ENCODE measurements at regions not wholly inside any gene's neighbourhood (a gene's known extent, or its start where the extent isn't known, plus 50 kb on each side); places are given as distances from the start of the nearest gene placed in this dataset.

DNA sequence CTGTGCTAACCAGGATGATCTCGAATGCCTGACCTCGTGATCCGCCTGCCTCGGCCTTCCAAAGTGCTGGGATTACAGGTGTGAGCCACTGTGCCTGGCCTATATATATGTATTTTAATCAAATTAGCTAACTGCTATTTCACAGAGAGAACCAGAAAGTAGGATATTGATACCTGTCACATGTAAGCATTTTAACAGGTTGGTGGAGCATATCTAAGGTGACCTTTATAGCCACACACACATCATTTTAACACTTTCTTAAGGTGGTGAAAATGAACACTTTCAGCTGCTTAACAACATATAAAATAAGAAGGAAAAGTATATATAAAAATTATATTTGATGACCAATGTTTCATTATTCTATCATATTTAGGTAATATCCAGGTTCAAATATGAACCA is 57.0 kb upstream of the ATF7IP start:
- no peak overlapping the region for H3K27ac ChIP-seq
- ChIA-PET POLR2A (ENCODE audit: low non-redundant PET) (no interaction called here), CTCF (no interaction called here)
- DNase-seq (ENCODE audit: low spot score): no peak
- TF ChIP-seq, protein P1, sequence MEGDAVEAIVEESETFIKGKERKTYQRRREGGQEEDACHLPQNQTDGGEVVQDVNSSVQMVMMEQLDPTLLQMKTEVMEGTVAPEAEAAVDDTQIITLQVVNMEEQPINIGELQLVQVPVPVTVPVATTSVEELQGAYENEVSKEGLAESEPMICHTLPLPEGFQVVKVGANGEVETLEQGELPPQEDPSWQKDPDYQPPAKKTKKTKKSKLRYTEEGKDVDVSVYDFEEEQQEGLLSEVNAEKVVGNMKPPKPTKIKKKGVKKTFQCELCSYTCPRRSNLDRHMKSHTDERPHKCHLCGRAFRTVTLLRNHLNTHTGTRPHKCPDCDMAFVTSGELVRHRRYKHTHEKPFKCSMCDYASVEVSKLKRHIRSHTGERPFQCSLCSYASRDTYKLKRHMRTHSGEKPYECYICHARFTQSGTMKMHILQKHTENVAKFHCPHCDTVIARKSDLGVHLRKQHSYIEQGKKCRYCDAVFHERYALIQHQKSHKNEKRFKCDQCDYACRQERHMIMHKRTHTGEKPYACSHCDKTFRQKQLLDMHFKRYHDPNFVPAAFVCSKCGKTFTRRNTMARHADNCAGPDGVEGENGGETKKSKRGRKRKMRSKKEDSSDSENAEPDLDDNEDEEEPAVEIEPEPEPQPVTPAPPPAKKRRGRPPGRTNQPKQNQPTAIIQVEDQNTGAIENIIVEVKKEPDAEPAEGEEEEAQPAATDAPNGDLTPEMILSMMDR (conservative IDR thresholded peaks at IDR 0.05; ENCODE audit: low read depth): no peak

DNA sequence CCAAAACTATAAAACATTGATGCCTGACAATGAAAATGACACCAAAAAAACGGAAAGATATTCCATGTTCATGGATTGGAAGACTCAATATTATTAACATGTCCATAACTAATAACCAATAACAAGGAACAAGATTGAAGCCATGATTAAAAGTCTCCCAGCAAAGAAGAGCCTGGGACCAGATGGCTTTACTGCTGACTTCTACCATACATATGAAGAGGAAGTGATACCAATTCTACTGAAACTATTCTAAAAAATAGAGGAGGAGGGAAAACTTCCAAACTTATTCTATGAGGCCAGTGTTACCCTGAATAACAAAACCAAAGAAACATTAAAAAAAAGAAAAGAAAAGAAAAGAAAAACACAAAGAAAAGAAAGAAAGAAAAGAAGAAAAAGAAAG is 54.6 kb upstream of the ATF7IP start:
- ChIA-PET POLR2A (ENCODE audit: low non-redundant PET) (no interaction called here), CTCF (no interaction called here)
- H3K27ac ChIP-seq: no peak overlapping the region
- TF ChIP-seq, protein P1 (conservative IDR thresholded peaks at IDR 0.05; ENCODE audit: low read depth): no peak
- no peak for DNase-seq (ENCODE audit: low spot score)

DNA sequence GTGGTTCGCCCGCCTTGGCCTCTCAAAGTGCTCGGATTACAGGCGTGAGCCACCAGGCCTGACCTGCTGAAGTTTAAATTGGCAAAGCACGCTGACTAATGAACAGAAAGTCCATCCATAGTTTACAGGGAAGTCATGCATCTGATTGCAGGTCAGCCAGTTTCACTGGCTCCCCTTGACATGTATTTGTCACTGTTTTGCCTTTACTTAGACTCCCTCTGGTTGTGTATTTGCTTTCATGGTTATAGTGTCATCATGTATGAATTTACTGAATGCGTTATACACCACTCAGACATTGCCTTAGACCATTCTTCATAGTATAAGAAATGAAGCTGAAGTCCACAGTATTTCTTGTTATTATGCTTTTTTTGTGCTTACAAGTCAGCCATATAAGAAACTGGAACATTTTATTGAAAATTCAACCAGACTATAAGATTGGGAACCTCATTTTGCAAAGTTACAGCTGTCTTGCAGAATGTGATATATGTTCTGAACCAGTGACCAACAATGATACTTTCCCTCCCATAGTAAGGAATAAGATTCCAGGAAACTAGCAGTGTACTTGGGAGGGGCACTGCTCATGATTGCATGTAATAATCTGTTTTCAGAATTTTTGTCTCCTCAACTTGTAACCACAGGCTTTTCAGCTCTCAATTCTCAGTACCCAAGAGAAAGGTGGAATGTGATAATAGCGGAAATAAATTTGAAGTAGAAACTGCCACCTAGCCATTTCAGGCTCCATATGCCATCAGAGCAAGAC is 51.9 kb upstream of the ATF7IP start:
- TF ChIP-seq, protein P1 (conservative IDR thresholded peaks at IDR 0.05; ENCODE audit: low read depth): no peak
- CTCF ChIA-PET: no interaction called here
- POLR2A ChIA-PET (ENCODE audit: low non-redundant PET): no interaction called here
- no peak for DNase-seq (ENCODE audit: low spot score)
- H3K27ac ChIP-seq: no peak overlapping the region

DNA sequence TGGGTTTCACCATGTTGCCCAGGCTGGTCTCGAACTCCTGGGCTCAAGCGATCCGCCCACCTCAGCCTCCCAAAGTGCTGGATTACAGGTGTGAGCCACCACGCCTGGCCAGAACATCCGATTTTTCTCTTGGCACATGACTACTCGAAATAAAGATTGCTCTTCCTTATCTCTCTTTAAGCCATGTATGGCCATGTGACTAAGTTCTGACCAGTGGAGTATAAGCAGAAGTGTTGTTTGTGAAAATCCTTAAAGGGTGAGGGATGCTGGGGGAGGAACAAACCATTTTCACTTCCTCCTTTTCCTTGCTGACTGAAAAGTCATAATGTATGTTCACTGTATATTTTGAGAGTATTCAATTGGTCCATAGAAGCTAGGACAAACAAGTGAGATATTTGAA is 50.7 kb upstream of the ATF7IP start:
- DNase-seq (ENCODE audit: low spot score): no peak
- CTCF ChIA-PET: no interaction called here
- POLR2A ChIA-PET (ENCODE audit: low non-redundant PET): no interaction called here

DNA sequence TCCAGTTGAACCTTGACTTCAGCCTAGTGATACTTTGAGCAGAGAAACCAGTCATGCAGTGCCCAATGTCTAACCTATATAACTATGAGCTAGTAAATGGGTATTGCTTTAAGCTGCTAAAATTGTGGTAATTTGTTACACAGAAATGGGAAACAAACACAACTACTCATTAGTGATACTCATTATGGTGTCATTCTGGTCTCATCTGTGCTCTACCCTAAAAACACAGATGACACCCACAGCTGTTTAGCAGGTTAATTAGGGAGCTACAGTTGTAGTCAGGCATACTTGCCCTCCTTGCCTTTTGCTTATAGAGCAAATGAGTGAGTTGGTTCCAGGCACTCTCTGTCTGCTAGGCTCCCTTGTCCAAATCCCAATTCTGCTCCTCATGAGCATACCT is 50.0 kb upstream of the ATF7IP start:
- DNase-seq (ENCODE audit: low spot score): no peak
- POLR2A ChIA-PET (ENCODE audit: low non-redundant PET): no interaction called here
- CTCF ChIA-PET: no interaction called here
- TF ChIP-seq, protein P1 (conservative IDR thresholded peaks at IDR 0.05; ENCODE audit: low read depth): no peak
- no peak overlapping the region for H3K27ac ChIP-seq

More for the DNA sequence above, 50.7 kb upstream of the ATF7IP start:
- TF ChIP-seq, protein P1 (conservative IDR thresholded peaks at IDR 0.05; ENCODE audit: low read depth): no peak
- H3K27ac ChIP-seq: no peak overlapping the region

Data from RWPE1 (cell line).